Fibroblast of peridontal ligament (primary cell): ENCODE measurements at regions not wholly inside any gene's neighbourhood (a gene's known extent, or its start where the extent isn't known, plus 50 kb on each side); places are given as distances from the start of the nearest gene placed in this dataset.
"Not testable (repeated sequence)": the region's sequence is repeated elsewhere in the genome, so short reads cannot be mapped to it uniquely, and the experiment has no call there.

Experiments used
- DNase-seq: peaks from one replicate; pipeline ENCODE4 v3.0.0-alpha.2; 2010; ENCODE audit errors: extremely low read depth

- not testable (repeated sequence) for DNase-seq
Measured at GRCh38 chr6:99141906-99142305, 194.2 kb upstream of the FBXL4 start.

- DNase-seq, result no peak
Measured at GRCh38 chr6:99138445-99138844, 190.7 kb upstream of the FBXL4 start.

- no peak for DNase-seq
Measured at GRCh38 chr6:99137314-99137713, 189.6 kb upstream of the FBXL4 start.

GRCh38 chr6:99136488-99136887, 188.7 kb upstream of the FBXL4 start:
- DNase-seq, result no peak

GRCh38 chr6:99132026-99132635, 184.4 kb upstream of the FBXL4 start:
- no peak for DNase-seq

GRCh38 chr6:99130897-99131873, 183.4 kb upstream of the FBXL4 start:
- DNase-seq, result no peak

GRCh38 chr6:99129835-99130234, 182.1 kb upstream of the FBXL4 start:
- no peak for DNase-seq

- DNase-seq, result no peak
Measured at GRCh38 chr6:99121748-99122147, 174.0 kb upstream of the FBXL4 start.

GRCh38 chr6:99120641-99121040, 172.9 kb upstream of the FBXL4 start:
- DNase-seq, result no peak

GRCh38 chr6:99119109-99120031, 171.6 kb upstream of the FBXL4 start:
- DNase-seq, result peak; percentile 65

- no peak for DNase-seq
Measured at GRCh38 chr6:99114769-99115406, 167.1 kb upstream of the FBXL4 start.

- DNase-seq, result no peak
Measured at GRCh38 chr6:99111590-99111989, 163.8 kb upstream of the FBXL4 start.

GRCh38 chr6:99110029-99110428, 162.3 kb upstream of the FBXL4 start:
- DNase-seq, result no peak

- no peak for DNase-seq
Measured at GRCh38 chr6:99104218-99104617, 156.5 kb upstream of the FBXL4 start.

- no peak for DNase-seq
Measured at GRCh38 chr6:99099243-99099642, 151.5 kb upstream of the FBXL4 start.

GRCh38 chr6:99096170-99096569, 148.4 kb upstream of the FBXL4 start:
- DNase-seq, result no peak

GRCh38 chr6:99093456-99094190, 145.9 kb upstream of the FBXL4 start:
- no peak for DNase-seq

- DNase-seq, result no peak
Measured at GRCh38 chr6:99092461-99092860, 144.7 kb upstream of the FBXL4 start.

GRCh38 chr6:99091985-99092384, 144.2 kb upstream of the FBXL4 start:
- no peak for DNase-seq

GRCh38 chr6:99080191-99080590, 132.4 kb upstream of the FBXL4 start:
- no peak for DNase-seq

- DNase-seq, result no peak
Measured at GRCh38 chr6:99079058-99079457, 131.3 kb upstream of the FBXL4 start.
